GM18867 (cell line): ENCODE measurements at regions not wholly inside any gene's neighbourhood (a gene's known extent, or its start where the extent isn't known, plus 50 kb on each side); places are given as distances from the start of the nearest gene placed in this dataset.
"Not testable (repeated sequence)": the region's sequence is repeated elsewhere in the genome, so short reads cannot be mapped to it uniquely, and the experiment has no call there.

Source experiments
- ATAC-seq: cut with Tn5 transposase; IDR thresholded peaks from one replicate; pipeline ENCODE4 v1.9.1; 2021; ENCODE audit warnings: mild to moderate bottlenecking, moderate library complexity; ENCODE audit not compliant: unreplicated experiment

DNA sequence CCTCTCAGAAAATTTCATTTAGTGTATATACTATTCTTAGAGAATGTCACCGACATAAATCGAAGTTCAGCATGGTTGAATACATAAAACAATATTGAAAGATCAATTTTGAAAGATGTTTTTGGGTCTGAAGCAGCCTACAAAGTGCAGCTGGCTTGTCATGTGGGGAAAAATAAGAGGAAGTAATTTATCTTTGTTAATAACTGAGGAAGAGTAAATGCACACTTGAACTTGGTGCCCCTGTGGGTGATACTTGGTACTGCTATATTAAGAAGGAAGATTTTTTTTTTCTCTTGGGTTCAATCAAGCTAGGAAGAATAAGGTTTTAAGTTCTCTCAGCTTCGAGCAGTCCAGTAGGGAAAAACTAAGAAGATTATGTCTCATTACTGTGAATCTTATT is 661.3 kb downstream of the RPL10L start:
- ATAC-seq = no peak

DNA sequence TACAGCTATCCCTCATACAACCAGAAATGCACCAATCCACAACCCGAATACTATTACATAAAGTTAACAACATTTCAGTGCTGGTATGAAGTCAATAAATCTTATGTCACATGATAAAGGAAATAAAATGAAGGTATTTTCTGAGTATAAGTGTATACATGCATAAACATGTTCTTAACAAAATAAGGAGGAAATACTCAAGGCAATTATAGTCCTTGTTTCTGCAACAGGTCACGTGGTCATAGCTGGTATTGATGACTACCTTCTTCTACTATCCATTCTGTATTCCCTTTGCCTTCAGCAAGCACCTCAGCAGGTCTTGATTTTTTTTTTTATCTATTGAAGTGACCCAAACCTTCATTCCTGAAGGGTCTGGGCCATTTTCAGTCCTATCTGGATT is 675.6 kb downstream of the RPL10L start:
- no peak for ATAC-seq

DNA sequence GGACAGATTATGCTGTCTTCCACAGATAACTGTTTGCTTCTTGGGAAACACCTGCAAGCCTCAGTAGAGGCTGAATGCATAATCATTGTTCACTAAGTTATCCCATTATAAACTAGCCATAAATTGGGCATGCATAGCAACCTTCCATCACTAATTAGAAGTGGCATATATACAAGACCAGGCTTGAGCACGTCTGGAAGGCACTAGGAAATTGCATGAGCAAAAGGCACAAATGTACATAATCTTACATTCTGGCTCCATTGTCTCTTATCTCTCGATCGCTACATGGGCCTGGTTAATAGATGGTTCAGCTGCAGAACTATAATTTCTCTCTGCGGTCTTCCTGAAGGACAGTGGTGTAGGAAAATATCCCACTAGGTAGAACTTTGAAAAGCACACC is 679.2 kb downstream of the RPL10L start:
- no peak for ATAC-seq

DNA sequence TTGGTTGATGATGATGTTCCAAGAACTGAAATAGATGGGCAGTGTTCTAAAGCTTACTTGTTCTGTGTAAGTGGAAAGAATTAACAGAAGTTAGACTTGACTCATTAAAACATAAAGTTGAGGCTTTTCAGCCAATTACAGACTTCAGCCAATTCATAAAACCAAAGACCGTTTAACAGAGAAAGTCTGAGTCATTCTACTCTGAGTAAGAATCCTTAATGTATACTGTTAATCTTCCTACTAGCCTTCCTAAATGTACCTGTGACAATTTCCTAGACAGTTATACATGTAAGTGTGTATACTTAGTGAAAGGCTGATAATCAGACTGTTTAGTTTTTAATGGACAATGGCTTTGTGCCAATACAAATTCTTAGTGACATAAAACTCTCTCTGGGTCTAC is 681.0 kb downstream of the RPL10L start:
- no peak for ATAC-seq

DNA sequence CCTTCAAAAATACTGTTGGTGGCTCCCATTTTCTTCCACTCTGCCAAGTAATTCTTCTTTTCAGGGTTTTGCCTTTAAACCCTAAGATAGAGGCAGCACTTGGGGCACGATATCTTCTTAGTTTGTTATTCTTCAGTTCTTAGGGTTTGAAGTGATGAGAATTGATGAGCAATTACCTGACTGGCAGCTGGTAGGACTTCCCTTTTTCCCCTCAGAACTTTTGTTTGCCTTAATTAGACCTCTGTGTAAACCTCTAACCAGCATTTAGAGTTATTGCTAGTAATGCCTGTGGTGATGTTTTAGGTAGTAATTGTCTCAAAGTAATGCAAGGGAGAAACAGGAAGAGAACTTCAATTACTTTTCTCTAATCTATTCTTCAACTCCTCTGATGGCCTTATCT is 683.5 kb downstream of the RPL10L start:
- no peak for ATAC-seq

DNA sequence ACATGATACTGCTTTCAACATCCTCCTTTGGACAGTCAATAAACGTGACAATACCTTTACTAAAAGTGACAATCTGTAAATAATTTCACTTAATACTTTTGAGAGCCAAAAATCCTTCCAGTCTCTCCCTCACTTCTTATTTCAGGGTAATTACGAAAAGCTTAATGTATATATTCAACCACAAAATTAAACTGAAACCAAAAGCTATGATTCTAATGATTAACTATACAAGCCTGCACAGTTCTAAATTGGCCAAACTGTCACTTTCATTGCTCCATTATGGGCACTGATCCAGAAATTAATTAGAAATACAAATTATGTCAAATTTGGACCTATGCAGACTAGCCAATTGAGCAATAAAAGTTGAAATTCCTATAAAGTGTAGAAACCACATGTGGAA is 696.5 kb upstream of the MIS18BP1 start:
- ATAC-seq = no peak

DNA sequence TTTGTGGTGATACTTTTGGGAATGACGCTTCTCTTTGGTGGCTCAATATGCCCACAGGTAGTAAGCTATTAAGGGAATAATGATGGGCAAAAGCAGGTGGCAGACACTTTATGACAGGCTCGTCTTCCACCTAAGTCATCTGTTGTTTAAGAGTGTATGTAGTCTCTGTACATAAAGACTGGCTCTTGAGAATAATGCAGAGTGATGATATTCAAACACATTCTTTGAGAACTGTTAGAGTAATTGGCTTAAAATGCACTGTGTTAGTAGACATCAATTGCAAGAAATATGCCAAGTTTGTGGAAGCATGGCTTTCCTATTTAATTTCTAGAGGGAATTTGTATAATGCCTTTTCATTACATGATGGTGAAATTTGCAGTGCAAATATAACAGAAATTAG is 694.8 kb upstream of the MIS18BP1 start:
- no peak for ATAC-seq

DNA sequence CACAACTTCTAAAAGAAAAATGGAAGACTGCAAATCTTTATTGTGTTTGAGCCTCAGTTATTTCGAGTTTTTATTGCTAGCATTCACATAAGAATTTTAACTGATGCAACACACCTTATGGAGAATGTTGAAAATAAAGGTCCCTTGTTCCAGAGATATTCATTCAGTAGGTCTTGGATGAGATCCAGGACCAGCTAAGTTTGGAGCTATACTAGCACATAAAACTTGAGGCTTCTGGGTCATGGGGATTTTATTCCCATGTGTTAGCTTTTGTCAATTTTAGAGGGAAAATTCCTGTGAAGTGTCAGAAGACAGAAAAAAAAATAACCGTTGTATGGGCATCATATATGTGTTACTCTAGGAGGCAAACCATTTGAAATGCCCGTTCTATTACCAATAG is 693.2 kb upstream of the MIS18BP1 start:
- no peak for ATAC-seq

DNA sequence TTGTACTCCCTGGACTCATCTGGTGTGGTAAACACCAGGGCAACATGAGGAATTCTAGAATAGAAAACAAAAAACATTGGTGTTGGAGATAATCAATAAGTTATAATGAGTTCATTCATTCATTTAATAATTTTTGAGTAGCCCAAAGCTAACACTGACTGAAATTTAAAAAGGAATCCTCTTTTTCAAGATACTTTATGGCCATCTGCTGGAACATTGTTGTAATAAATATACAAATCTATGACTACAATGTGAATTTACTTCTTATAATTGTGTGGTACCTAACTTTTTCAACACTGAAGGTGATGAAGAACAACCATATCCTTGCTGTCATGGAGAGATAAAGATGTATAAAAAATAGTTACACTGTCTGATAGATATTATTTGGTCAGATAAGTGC is 687.3 kb upstream of the MIS18BP1 start:
- ATAC-seq = no peak

DNA sequence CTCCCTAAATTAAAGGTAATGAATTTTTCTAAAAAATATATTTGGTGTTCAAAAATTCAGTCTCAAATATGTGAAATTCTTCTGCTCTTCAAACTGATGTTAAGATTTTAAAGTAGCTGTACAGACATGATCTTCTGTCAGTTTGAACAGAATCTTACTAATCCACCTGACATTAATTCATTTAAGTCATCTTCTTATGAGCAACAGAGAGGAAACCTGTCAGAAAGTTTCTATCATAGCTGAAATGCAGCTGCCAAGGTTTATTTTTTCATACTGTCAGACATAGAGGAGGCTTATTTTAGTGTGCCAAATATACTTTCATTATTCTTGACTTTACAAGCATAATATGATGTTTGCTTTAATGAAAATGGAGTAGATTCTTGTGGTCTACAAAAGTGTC is 686.6 kb upstream of the MIS18BP1 start:
- no peak for ATAC-seq

DNA sequence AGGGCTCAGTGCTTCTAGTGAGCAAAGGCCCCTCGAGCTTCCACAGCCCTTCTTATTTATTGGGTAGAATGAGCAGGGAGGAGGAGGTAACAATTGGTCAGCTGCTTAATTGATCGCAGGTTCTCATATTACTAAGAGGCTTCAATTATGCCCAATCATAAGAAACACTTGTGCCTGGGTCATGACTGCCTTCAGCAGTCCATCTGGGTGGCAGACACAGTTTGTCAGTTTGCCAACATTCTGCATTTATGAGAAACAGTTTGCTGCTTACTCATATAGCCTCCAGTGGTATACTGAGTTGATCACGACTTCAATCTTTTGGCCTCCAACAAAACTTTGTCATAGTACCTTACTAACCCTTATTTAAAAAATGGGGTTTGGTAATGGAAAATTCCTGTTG is 667.0 kb upstream of the MIS18BP1 start:
- not testable (repeated sequence) for ATAC-seq

DNA sequence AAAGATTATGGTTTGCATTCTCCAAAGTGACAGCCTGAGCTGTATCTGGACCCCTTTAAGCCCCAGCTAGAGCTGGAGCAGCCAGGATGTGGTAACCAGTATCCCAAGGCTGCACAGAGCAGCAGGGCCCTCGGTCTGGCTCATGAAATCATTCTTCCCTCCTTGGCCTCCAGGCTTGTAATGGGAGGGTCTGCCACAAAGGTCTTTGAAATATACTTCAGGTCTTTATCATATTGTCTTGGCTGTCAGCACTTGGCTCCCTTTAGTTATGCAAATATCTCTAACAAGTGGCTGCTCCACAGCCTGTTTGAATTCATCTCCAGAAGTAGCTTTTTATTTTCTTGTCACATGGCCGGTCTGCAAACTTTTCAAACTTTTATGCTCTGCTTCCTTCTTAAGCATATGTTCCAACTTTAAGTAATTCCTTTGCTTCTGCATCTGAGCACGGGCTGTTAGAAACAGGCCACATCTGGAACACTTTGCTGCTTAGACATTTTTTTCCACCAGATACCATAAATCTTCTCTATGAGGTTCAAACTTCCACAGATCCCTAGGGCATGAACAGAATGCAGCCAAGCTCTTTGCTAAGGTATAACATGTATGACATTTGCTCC is 663.4 kb upstream of the MIS18BP1 start:
- no peak for ATAC-seq

DNA sequence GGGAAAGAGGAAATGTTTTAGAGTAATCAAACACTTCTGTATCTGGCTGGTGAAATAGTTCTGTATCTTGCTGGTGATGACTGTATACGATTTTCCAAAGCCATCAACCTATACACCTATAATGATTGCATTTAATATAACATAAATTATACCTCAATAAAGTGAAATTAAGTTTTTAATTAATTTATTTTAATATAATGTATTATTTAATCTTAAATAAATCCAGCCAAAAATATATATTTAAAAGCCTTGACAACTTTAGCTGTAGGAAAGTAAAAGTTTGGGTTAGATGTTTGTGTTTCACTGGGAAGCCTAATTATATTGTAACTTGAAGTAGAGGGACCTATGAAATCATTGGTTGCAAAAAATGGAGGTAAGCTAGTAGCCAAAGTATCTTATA is 654.8 kb upstream of the MIS18BP1 start:
- ATAC-seq = no peak

DNA sequence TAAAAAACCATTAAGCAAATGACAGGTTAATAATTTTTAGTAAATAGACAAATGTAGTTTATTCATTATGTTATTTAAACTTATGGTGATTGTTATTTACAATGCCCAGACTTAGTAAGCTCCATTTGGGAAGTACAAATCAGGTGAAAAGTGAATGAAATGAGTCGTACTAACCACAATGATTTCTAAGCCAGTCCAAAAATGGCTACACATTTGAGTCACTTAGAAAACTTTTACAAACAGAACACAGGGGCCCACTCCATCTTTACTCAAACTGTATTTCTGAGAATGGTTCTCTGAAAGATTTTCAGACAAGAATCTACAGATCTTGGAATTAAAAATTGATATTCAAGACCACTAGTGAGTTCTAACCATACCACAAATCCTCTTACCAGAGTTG is 653.3 kb upstream of the MIS18BP1 start:
- ATAC-seq = peak; percentile 81

DNA sequence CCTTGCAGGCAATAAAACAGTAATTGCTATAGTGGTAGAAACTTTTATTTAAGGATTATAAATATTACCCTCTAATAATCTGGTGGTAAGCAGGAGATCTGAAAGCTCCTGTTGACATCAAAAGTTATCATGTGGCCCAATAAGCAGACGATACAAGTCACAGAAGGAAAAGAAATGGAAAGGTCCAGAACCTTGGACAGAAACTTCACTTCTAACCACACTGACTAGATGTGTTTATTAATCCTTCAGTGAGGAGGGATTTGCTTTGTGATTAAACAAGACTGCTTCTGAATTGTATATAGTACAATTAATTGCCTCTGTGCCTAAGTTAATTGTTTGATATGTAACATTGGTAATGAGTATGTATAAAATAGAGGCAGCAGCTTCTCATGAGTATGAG is 652.7 kb upstream of the MIS18BP1 start:
- ATAC-seq = no peak

DNA sequence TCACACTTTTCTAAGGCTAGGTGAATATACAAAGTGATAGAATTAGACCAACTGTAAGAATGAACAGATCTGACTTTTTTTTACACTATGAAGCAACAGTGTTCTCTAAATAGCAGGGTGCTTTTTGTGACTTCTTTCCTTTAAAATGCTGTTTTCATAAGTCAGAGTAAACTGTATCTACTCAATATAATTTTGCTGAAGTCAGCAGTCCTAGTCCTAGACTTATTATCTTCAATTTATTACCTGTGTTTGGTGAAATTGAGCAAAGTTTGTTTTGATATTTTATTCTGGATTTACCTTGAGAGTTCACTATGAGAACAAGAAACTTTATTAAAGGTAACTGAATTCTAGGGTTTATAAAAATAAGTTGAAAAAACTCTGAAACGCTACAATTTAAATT is 651.3 kb upstream of the MIS18BP1 start:
- no peak for ATAC-seq

DNA sequence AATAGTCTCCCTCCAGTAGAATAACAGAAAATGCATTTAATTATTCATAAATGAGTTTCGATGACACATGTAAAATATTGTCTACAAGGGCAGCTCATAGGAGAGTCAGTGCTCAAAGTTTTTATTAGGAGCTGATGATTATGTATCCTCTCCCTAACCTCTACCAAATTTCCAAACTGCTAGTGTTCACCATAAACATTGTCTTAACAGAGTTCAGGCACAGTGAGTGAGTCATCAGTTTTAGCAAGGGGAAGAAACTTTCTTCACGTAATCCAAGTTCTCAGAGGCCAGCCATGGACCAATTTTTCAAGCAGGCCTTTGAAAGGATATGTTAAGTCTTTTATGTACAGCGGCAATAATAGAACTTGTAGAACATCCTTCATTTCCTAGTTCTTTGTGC is 649.2 kb upstream of the MIS18BP1 start:
- ATAC-seq = no peak

DNA sequence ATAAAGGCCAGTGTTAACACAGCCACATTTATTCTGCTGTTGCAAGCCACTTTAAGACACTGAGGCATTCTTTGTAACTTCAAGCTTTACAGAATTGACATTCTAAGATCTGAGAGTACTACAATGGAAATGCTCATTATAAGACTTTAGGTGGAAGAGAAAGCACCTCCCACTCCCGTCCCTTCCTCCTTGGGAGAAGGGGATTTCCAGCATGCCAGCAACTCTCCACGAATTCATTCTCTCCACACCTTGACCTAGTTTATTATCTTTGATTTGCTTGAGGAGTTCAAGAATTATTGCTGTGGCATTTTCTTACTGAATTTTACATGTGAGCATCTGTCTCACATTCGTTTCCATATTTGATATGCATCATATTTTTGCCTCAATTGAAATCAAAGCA is 644.4 kb upstream of the MIS18BP1 start:
- ATAC-seq = no peak

DNA sequence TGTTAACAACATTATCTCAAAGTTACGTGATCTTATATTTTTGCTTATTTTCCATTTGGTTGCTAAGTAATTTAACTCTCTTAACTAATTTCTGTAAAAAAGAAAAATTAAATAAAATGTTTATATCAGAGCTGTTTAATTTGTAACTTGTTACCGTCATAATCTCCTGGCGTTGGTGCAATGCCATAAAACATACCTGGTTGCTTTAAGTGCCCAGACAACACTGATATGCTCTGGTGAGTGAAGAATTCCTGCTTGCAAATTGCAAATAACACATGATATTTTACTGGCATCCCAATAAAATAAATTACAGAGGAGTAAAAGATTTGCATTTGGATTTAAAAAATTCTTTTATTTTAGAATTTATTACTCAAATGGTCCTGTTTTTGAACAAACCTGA is 640.1 kb upstream of the MIS18BP1 start:
- no peak for ATAC-seq

DNA sequence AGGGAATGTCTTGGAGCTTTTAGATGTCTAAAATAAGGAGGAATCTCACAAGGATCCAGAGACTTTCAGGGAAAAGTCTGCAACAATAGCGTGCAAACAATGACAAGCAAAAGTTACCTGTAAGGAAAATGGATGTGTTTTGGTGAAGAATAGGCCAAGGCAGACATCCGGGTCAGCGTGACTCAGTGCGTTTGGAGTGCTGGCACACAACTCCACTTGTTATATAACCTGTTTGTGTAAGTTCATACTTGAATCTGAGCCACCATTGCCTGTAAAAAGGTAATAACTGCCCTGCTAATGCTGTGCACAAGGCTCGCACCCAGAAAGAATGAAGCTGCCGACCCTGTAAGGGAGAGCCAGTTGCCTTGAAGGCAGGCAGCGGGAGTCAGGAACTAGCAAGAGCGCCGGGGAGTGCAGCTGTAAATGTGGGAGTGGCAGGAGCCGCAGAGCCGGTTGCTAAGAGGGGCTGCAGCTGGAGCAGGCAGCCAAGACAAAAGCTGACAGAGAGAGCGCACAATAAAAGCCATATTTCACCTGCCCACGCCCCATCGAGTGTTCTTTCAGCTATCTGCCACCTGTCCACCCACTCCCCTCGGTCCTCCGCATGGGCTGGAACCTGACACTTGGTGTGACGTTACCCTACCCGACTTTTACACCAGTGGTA is 638.5 kb upstream of the MIS18BP1 start:
- ATAC-seq = no peak

DNA sequence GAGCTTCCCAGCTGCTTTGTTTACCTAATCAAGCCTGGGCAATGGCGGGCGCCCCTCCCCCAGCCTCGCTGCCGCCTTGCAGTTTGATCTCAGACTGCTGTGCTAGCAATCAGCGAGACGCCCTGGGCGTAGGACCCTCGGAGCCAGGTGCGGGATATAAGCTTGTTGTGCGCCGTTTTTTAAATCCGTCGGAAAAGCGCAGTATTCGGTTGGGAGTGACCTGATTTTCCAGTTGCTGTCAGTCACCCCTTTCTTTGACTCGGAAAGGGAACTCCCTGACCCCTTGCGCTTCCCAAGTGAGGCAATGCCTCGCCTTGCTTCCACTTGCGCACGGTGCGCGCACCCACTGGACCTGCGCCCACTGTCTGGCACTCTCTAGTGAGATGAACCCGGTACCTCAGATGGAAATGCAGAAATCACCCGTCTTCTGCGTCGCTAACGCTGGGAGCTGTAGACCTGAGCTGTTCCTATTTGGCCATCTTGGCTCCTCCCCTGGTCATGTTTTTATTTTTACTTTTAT is 635.8 kb upstream of the MIS18BP1 start:
- not testable (repeated sequence) for ATAC-seq

DNA sequence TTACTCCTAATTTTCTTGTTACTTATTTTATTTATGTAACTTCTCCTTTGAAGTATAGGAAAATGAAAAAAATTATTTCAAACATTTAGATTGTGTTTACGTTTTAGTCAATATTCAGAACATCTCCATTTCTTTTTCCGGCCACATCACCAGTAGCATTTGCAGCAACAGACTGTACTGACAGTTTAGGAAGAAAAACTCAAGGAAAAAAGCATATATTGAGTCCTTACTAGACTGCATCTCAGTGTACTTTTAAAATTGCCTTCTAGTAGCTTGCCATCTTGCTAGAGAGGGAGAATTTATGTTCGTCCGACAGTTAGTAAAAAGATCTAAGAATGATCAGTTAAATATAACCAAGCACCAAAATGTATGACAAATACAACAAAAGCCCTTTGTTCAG is 625.0 kb upstream of the MIS18BP1 start:
- no peak for ATAC-seq

DNA sequence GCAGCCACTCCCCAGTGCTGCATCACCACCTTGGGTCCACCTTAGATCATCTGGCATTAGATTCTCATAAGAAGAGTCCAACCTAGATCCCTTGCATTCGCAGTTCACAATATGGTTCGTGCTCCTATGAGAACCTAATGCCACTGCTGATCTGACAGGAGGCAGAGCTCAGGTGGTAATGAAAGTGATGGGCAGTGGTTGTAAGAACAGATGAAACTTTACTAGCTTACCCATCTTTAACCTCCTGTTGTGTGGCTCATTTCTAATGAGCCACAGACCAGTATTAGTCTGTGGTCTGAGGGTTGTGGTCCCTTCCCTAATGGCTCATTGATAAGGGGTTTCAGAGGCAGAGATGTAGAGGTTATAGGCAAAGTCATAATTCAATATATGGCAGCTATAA is 615.9 kb upstream of the MIS18BP1 start:
- ATAC-seq = peak; percentile 33
